ENCODE measurements at regions not wholly inside any gene's neighbourhood (a gene's known extent, or its start where the extent isn't known, plus 50 kb on each side); places are given as distances from the start of the nearest gene placed in this dataset.

- TF ChIP-seq CTCF (IDR thresholded peaks at IDR 0.05) (no peak), MAX (CRISPR knock-in tag; IDR thresholded peaks at IDR 0.05) (no peak), PREB (CRISPR knock-in tag; IDR thresholded peaks at IDR 0.05; ENCODE audit: borderline replicate concordance) (no peak), JAZF1 (CRISPR knock-in tag; IDR thresholded peaks at IDR 0.05) (no peak), FOXP1 (CRISPR knock-in tag; IDR thresholded peaks at IDR 0.05; ENCODE audit: borderline replicate concordance) (no peak), PRDM15 (CRISPR knock-in tag; IDR thresholded peaks at IDR 0.05) (no peak), E2F1 (CRISPR knock-in tag; IDR thresholded peaks at IDR 0.05) (no peak), USF1 (CRISPR knock-in tag; IDR thresholded peaks at IDR 0.05) (no peak), E2F5 (CRISPR knock-in tag; IDR thresholded peaks at IDR 0.05) (no peak), E2F4 (CRISPR knock-in tag; IDR thresholded peaks at IDR 0.05; ENCODE audit: borderline replicate concordance, low read depth) (no peak), TEAD1 (CRISPR knock-in tag; IDR thresholded peaks at IDR 0.05) (no peak)
Observed at GRCh38 chr2:12948961-12949353, 232.2 kb downstream of the TRIB2 start.

All from WTC11 (cell line).